ENCODE measurements at regions not wholly inside any gene's neighbourhood (a gene's known extent, or its start where the extent isn't known, plus 50 kb on each side); places are given as distances from the start of the nearest gene placed in this dataset.

- Histone ChIP-seq H3K18ac (ENCODE audit: low read depth in 1 of 2, low read length in 2 of 2) (no peak overlapping the region), H3K36me3 (ENCODE audit: control insufficient read depth in 1 of 2, insufficient read depth in 2 of 2, low read depth in 1 of 2, low read length in 2 of 2) (no peaks in the 10 kb centered on the region), H3K23ac (ENCODE audit: low read length in 2 of 2) (no peak overlapping the region), H3K79me1 (replicated peaks; ENCODE audit: low read length, poor library complexity, severe bottlenecking) (no peaks in the 10 kb centered on the region), H2BK15ac (ENCODE audit: low read depth, poor library complexity, severe bottlenecking) (no peak overlapping the region), H4K91ac (ENCODE audit: low read length) (no peak overlapping the region), H3K4me2 (ENCODE audit: low read length, poor library complexity, severe bottlenecking) (no peak overlapping the region), H2BK120ac (ENCODE audit: low read depth, low read length) (no peak overlapping the region), H3K27me3 (ENCODE audit: control insufficient read depth in 1 of 2, insufficient read depth in 1 of 2, low read length in 2 of 2) (no peaks in the 10 kb centered on the region), H2BK5ac (ENCODE audit: low read depth, low read length, poor library complexity, severe bottlenecking) (no peak overlapping the region), H3K27ac (ENCODE audit: low read length, poor library complexity, severe bottlenecking) (no peak overlapping the region), H2AFZ (ENCODE audit: low read depth, low read length) (no peak overlapping the region), H2AK5ac (ENCODE audit: low read length, severe bottlenecking) (no peak overlapping the region), H3K9me3 (ENCODE audit: control insufficient read depth, low read length) (no peaks in the 10 kb centered on the region), H3K9ac (ENCODE audit: low read length) (no peak overlapping the region), H3K4ac (ENCODE audit: low read depth in 1 of 2, low read length in 2 of 2) (no peak overlapping the region), H4K8ac (ENCODE audit: low read length) (no peak overlapping the region), H3K4me1 (ENCODE audit: control insufficient read depth, insufficient read depth, low read depth, low read length) (peaks cover 4% of the 10 kb centered on the region), H2BK12ac (ENCODE audit: low read length in 2 of 2) (no peak overlapping the region), H3K14ac (ENCODE audit: low read length in 2 of 2) (no peak overlapping the region), H3K4me3 (ENCODE audit: insufficient read depth in 1 of 2, low read depth in 1 of 2, low read length in 2 of 2) (no peak overlapping the region)
- no peak for DNase-seq
- WGBS, result no CpG with 5 or more reads among the region's 3 CpGs
These were observed 331.3 kb upstream of the SNX7 start for GRCh38 chr1:98330224-98330623.

- no peaks in the 10 kb centered on the region for H3K9me3 ChIP-seq (ENCODE audit: control insufficient read depth, low read length)
- no peak overlapping the region for H3K23ac ChIP-seq (ENCODE audit: low read length in 2 of 2)
- peaks cover 4% of the 10 kb centered on the region for H3K4me1 ChIP-seq (ENCODE audit: control insufficient read depth, insufficient read depth, low read depth, low read length)
- H2BK12ac ChIP-seq (ENCODE audit: low read length in 2 of 2), result no peak overlapping the region
- no peak overlapping the region for H3K18ac ChIP-seq (ENCODE audit: low read depth in 1 of 2, low read length in 2 of 2)
- H2AK5ac ChIP-seq (ENCODE audit: low read length, severe bottlenecking), result no peak overlapping the region
- no peak for DNase-seq
- no peak overlapping the region for H3K4ac ChIP-seq (ENCODE audit: low read depth in 1 of 2, low read length in 2 of 2)
- no peak overlapping the region for H4K91ac ChIP-seq (ENCODE audit: low read length)
- H3K4me3 ChIP-seq (ENCODE audit: insufficient read depth in 1 of 2, low read depth in 1 of 2, low read length in 2 of 2), result no peak overlapping the region
- no peaks in the 10 kb centered on the region for H3K79me1 ChIP-seq (replicated peaks; ENCODE audit: low read length, poor library complexity, severe bottlenecking)
- no peaks in the 10 kb centered on the region for H3K36me3 ChIP-seq (ENCODE audit: control insufficient read depth in 1 of 2, insufficient read depth in 2 of 2, low read depth in 1 of 2, low read length in 2 of 2)
- no peak overlapping the region for H2BK120ac ChIP-seq (ENCODE audit: low read depth, low read length)
- H3K9ac ChIP-seq (ENCODE audit: low read length), result no peak overlapping the region
- no peak overlapping the region for H3K14ac ChIP-seq (ENCODE audit: low read length in 2 of 2)
- no peak overlapping the region for H2AFZ ChIP-seq (ENCODE audit: low read depth, low read length)
- no peak overlapping the region for H2BK5ac ChIP-seq (ENCODE audit: low read depth, low read length, poor library complexity, severe bottlenecking)
- no peak overlapping the region for H2BK15ac ChIP-seq (ENCODE audit: low read depth, poor library complexity, severe bottlenecking)
- no peak overlapping the region for H4K8ac ChIP-seq (ENCODE audit: low read length)
- no peak overlapping the region for H3K27ac ChIP-seq (ENCODE audit: low read length, poor library complexity, severe bottlenecking)
- H3K4me2 ChIP-seq (ENCODE audit: low read length, poor library complexity, severe bottlenecking), result no peak overlapping the region
- no peaks in the 10 kb centered on the region for H3K27me3 ChIP-seq (ENCODE audit: control insufficient read depth in 1 of 2, insufficient read depth in 1 of 2, low read length in 2 of 2)
These were observed 332.7 kb upstream of the SNX7 start for GRCh38 chr1:98328855-98329254.

- H3K36me3 ChIP-seq (ENCODE audit: control insufficient read depth in 1 of 2, insufficient read depth in 2 of 2, low read depth in 1 of 2, low read length in 2 of 2), result no peaks in the 10 kb centered on the region
- DNase-seq, result peak; percentile 59
- peaks cover 4% of the 10 kb centered on the region for H3K4me1 ChIP-seq (ENCODE audit: control insufficient read depth, insufficient read depth, low read depth, low read length)
- peak overlapping the region; percentile 42 to 91 for H2BK12ac ChIP-seq (ENCODE audit: low read length in 2 of 2)
- no peak overlapping the region for H2AFZ ChIP-seq (ENCODE audit: low read depth, low read length)
- peak overlapping the region; percentile 46 for H2BK15ac ChIP-seq (ENCODE audit: low read depth, poor library complexity, severe bottlenecking)
- H3K4ac ChIP-seq (ENCODE audit: low read depth in 1 of 2, low read length in 2 of 2), result peak overlapping the region in 1 of 2 experiments; percentile 50
- peak overlapping the region; percentile 78 for H2AK5ac ChIP-seq (ENCODE audit: low read length, severe bottlenecking)
- H3K23ac ChIP-seq (ENCODE audit: low read length in 2 of 2), result no peak overlapping the region
- H3K27me3 ChIP-seq (ENCODE audit: control insufficient read depth in 1 of 2, insufficient read depth in 1 of 2, low read length in 2 of 2), result no peaks in the 10 kb centered on the region
- peak overlapping the region; percentile 28 to 98 for H3K18ac ChIP-seq (ENCODE audit: low read depth in 1 of 2, low read length in 2 of 2)
- no peaks in the 10 kb centered on the region for H3K79me1 ChIP-seq (replicated peaks; ENCODE audit: low read length, poor library complexity, severe bottlenecking)
- no peak overlapping the region for H3K4me3 ChIP-seq (ENCODE audit: insufficient read depth in 1 of 2, low read depth in 1 of 2, low read length in 2 of 2)
- peak overlapping the region; percentile 68 for H3K9ac ChIP-seq (ENCODE audit: low read length)
- H3K4me2 ChIP-seq (ENCODE audit: low read length, poor library complexity, severe bottlenecking), result no peak overlapping the region
- H3K14ac ChIP-seq (ENCODE audit: low read length in 2 of 2), result no peak overlapping the region
- H3K27ac ChIP-seq (ENCODE audit: low read length, poor library complexity, severe bottlenecking), result peak overlapping the region; percentile 73
- peak overlapping the region; percentile 87 for H2BK120ac ChIP-seq (ENCODE audit: low read depth, low read length)
- no peak overlapping the region for H4K91ac ChIP-seq (ENCODE audit: low read length)
- no peak overlapping the region for H2BK5ac ChIP-seq (ENCODE audit: low read depth, low read length, poor library complexity, severe bottlenecking)
- WGBS, result 11% methylated on average over 6 of the region's 9 CpGs
- H3K9me3 ChIP-seq (ENCODE audit: control insufficient read depth, low read length), result no peaks in the 10 kb centered on the region
- peak overlapping the region; percentile 94 for H4K8ac ChIP-seq (ENCODE audit: low read length)
These were observed 334.2 kb upstream of the SNX7 start for GRCh38 chr1:98327220-98327861.

DNA sequence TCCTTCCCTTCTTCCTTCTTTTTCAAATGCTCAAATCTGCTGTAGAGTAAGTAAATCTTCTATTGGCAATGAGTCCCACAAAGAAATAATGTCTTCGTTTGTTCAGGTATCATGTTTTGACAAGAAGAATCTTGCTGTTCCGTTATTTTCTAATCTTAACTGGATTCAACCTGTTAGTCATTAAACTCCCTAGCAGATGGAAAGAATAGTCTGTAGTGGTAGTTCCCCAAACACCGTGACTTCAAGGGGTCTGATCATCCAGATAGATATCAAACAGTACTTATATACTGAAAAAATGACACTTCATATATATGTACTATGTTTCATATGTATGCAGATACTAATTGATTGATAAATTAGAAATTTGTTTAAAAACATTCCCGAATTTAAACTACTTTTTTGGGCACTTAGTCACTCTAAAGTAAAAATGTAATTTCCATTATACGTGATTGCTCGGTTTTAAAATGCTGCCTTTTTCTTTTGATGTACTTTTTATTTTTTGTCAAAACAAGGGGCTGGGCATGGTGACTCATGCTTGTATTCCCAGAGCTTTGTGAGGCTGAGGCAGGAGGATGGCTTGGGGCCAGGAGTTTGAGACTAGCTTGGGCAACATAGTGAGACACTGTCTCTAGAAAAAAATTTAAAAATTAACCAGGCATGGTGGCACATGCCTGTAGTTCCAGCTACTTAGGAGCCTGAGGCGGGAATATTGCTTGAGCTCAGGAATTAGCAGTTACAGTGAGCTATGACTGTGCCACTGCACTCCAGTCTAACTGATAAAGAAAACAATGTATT is 335.7 kb upstream of the SNX7 start:
- Histone ChIP-seq H2BK120ac (ENCODE audit: low read depth, low read length) (no peak overlapping the region), H3K23ac (ENCODE audit: low read length in 2 of 2) (no peak overlapping the region), H2BK15ac (ENCODE audit: low read depth, poor library complexity, severe bottlenecking) (no peak overlapping the region), H3K4me3 (ENCODE audit: insufficient read depth in 1 of 2, low read depth in 1 of 2, low read length in 2 of 2) (no peak overlapping the region), H2AK5ac (ENCODE audit: low read length, severe bottlenecking) (no peak overlapping the region), H3K14ac (ENCODE audit: low read length in 2 of 2) (no peak overlapping the region), H2AFZ (ENCODE audit: low read depth, low read length) (no peak overlapping the region), H3K27me3 (ENCODE audit: control insufficient read depth in 1 of 2, insufficient read depth in 1 of 2, low read length in 2 of 2) (no peaks in the 10 kb centered on the region), H3K36me3 (ENCODE audit: control insufficient read depth in 1 of 2, insufficient read depth in 2 of 2, low read depth in 1 of 2, low read length in 2 of 2) (no peaks in the 10 kb centered on the region), H3K79me1 (replicated peaks; ENCODE audit: low read length, poor library complexity, severe bottlenecking) (no peaks in the 10 kb centered on the region), H2BK12ac (ENCODE audit: low read length in 2 of 2) (no peak overlapping the region), H3K27ac (ENCODE audit: low read length, poor library complexity, severe bottlenecking) (peak overlapping the region; percentile 64), H4K8ac (ENCODE audit: low read length) (no peak overlapping the region), H3K9me3 (ENCODE audit: control insufficient read depth, low read length) (no peaks in the 10 kb centered on the region), H4K91ac (ENCODE audit: low read length) (no peak overlapping the region), H3K4me2 (ENCODE audit: low read length, poor library complexity, severe bottlenecking) (no peak overlapping the region), H3K4ac (ENCODE audit: low read depth in 1 of 2, low read length in 2 of 2) (no peak overlapping the region), H3K9ac (ENCODE audit: low read length) (peak overlapping the region; percentile 24), H2BK5ac (ENCODE audit: low read depth, low read length, poor library complexity, severe bottlenecking) (no peak overlapping the region), H3K4me1 (ENCODE audit: control insufficient read depth, insufficient read depth, low read depth, low read length) (peaks cover 4% of the 10 kb centered on the region), H3K18ac (ENCODE audit: low read depth in 1 of 2, low read length in 2 of 2) (peak overlapping the region in 1 of 2 experiments; percentile 40)
- DNase-seq, result peak; percentile 86
- WGBS, result 39% methylated on average over 3 of the region's 7 CpGs

Data from mesenchymal stem cell (in vitro differentiated cells and primary cell).